HG02623 (cell line): ENCODE measurements at regions not wholly inside any gene's neighbourhood (a gene's known extent, or its start where the extent isn't known, plus 50 kb on each side); places are given as distances from the start of the nearest gene placed in this dataset.
"Not testable (repeated sequence)": the region's sequence is repeated elsewhere in the genome, so short reads cannot be mapped to it uniquely, and the experiment has no call there.

Experiments
- ATAC-seq: cut with Tn5 transposase; IDR thresholded peaks from one replicate; pipeline ENCODE4 v1.9.1; 2021; ENCODE audit warnings: moderate library complexity; ENCODE audit not compliant: unreplicated experiment

DNA sequence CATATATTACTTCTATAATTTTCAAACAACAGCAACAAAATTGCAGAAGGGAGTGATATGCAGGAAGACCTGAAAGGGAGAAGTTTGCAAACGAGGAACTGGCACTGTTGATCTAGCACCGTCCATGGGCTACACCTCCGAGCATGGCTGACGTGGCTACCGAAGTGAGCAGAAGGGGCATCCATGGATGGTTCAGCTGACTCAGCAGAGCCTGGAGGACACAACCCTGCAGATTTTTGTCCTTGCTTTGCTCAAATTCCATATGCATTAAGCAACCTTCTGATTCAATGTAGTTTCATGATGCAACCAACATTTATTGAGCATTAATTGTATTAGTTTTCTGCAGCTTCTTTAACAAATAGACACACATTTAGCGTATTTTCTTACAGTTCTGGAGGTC is 191.2 kb downstream of the C1orf94 start:
- ATAC-seq, result no peak

DNA sequence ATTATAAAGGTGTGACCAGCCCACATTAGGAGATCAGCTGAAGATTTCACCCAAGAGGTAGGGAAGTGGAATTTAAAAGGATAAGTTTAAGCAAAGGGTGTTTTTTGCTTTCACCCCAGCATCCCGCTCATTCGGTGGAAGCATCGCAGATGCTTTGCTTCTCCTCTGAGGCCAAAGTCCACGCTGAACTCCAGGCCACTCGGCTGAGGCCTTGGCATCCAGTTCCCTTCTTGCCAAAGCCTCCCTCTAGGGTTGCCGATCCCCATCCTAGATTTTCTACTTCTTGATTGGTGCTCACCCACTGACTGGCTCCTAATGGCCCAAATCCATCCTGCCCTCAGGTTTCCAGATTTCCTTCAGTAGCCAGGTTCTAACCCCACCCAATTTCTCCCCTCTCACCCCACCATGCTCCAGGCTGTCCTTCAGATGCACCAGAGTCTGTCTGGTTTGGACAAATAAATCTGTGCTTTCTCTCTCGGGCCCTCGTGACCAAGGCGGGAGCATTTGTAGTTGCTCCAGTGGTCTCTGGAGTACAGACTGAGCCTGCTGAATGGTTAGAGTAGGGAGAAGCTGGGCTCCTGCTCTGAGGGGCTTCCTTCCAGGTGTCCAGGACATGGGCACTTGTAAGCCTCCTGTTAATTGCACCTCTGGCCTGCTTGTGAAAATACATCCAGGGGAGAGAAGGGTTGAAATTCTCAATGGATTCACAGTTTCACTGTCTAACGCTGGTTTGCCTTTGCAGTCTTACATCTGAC is 193.2 kb downstream of the C1orf94 start:
- no peak for ATAC-seq

DNA sequence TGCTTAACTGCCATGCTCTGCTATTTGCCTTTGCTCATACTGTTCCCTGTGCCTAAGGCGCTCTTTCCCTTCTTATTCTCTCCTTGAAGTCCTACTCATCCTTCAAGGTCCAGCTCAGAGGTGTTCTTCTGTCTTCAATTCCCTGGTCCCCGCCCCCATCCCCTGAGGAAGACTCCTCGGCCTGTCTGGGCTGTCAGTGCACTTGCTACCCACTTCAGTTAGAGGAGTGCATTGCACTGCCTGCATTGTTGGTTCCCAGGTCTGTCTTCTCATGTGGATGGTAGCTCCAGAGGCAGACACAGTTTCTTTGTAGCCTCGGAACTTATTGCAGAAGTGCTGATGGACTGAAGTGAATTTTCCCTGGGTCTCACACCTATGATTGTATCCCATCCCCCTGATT is 194.0 kb downstream of the C1orf94 start:
- ATAC-seq, result no peak

DNA sequence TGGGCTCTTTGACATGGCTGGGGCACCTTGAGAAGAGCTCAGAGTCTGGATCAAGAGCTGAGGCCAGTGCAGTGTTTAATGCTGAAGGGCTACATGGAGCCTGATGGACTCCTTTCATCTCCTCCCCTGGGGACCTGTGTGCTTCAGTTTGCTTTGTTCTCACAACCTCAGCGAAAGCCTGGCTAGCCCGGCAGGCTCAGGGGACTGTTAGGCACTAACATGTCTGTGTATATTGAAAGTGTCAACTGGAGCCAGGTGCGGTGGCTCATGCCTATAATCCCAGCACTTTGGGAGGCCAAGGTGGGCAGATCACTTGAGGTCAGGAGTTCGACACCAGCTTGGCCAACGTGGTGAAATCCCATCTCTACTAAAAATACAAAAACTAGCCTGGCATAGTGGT is 194.5 kb downstream of the C1orf94 start:
- not testable (repeated sequence) for ATAC-seq

DNA sequence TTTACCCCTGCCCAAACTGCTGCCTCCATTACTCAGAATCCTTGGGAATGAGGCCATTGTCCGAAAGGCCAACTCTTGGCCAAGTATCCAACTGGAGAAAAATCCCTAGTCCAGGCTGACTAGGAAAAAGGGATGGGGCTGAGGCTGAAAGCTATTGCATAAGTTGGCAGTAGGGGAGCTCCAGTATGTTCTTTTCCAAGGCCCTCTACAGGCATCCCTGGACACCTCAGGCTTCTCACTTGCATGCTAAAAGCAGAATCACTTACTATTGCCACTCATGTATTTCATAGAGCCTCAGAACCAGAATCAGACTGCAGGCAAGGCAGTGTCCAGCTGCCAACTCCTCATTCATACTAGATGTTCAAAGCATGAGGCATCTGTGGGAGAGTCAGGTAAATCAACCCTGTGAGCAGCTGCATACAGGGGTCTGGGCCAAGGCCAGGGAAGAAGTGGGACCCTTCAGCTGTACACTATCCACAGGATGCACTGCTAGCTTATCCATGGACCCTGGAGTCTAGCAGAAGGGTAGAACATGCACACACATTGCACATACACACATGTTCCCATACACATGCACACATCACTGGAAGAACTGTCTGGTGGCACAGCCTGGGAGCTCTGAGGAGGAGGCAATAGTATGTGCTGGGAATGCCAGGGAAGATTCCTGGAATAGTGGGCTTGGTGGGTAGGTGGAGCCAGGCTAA is 195.3 kb downstream of the C1orf94 start:
- no peak for ATAC-seq

DNA sequence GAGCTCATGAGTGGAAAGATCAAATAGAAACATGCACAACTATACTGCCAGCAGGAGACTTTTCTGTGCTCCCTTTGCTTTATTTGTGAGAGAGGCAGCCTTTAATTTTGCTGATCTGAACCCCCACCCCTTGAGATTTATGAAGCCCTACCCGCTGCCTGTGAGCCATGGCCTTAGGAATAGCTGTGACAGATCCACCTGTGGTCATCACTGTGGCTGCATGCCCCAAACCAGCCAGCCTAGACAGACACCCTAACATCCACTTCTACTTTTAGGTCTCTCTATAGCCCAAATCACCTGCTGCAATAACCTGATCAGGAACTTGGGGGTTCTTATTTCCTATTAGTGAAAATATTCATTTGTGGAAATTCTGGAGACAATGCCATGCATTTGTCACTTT is 196.2 kb downstream of the C1orf94 start:
- no peak for ATAC-seq

DNA sequence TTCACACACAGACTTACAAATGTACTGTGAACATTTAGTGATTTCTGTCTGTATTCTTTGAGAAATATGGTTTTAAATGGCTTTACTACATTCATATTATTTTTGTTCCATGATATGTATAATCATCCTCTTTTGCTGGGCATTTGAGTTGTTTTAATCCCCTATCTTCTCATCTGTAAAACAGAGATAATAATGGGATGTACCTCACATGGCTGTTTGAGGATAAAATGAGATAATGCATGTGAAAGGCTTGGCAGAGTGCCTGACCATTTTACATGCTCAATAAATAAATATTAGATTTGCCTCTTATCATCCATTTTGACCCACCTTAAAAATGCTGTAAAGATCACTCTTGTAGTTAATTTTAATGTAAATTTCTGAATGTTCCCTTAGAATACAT is 197.2 kb downstream of the C1orf94 start:
- ATAC-seq, result no peak

DNA sequence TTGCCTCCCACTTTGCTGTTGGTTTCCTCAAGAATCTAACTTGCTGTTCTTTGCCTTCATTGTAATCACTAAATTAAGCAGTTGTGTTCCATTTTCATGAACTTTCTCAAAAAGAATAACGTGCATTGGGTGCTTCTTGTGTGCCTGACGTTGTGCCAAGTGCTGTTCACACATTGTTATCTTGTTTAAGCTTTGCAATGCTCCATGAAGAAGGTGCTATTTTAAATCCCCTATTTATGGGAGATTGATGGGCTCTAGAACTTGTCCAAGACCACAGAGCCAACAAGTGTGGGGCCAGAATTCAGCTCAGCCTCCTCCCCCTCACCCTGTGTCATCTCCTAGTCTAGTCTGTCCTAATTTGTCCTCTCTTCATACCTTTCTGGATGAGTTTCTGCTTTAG is 199.8 kb downstream of the C1orf94 start:
- ATAC-seq, result no peak

DNA sequence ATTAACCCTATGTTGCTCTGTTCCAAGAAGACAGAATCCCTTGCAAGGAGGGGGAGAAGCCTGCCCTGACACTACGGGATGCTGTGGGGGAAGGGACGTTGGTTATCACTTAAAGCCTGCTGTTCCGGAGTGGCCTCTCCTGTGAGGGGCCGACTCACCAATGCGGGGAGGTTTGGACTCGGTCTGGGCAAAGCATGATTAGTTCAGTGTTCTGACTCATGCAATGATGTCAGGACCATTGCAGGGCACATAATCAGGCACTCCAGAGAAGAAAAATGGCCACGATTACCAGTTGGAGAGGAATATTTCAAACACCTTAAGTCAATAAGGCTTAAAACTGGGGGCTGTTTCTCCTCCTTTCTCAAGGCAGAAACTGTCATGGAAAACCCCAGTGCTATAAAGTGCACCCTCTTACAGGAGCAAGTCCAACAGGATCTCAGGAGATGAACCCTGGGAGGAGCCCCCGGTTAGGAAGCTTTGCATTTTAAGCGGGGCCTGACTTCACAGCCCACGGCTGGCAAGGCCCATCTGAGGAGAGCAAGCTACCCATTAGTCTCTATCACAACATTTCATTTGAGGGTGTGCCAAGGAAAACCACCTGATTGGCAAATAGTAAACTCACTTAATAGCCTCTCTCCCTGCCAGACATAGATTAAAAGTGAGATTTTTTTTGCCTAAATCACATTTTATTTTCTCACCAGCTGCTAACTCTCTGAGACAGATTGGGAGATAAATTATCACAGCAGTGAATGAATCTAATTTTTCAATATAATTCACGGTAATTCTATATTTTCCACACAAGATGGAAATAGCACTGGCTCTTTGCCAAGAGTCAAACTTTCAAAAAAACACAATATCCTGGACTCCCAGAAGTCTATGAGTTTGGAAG is 202.5 kb downstream of the C1orf94 start:
- ATAC-seq, result no peak

DNA sequence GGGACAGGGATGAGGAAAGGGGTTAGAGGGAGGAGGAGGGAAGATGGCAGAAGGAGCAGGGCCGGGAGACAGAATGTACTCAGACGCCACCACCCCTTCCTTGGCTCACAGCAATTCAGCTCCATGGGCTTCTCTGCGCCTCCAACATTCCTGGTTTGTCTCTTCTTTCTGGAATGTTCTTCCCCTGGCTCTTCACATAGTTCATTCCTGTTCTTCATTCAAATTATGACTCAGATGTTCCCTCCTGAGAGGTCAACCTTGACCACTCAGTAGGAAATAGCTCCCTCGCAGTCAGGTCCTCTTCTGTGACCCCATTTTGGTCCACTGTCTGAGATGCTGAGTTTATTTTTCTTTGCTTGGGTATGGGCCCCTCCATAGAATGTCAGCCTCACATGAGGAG is 203.2 kb downstream of the C1orf94 start:
- ATAC-seq, result no peak

DNA sequence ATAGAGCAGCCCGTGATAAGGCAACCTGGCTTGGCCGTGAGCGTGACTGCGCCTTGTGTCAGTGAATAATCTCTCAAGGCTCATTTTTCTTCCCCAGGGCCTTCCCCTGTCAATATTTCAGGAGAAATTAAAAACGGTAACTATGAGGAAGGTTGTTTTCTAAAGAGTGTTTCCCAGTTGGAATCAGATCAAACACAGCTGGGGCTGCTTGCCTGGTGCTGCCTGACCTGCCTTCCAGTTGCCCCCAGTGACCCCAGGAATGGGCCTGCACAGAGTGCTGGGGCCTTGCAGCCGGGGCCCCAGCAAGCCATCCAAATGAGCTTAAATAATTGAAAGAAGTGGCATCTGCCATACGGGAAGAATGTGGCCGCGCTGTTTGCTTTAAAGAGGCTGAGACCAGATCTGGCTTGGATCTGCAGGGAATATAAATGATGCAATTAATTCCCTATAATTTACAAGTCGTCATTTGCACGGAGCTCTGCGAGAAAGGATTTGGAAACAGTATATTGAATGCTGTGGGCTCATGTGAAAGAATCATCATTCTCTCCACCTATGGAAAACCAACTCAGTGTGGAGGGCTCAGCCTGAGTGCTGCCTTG is 203.9 kb downstream of the C1orf94 start:
- ATAC-seq, result no peak

DNA sequence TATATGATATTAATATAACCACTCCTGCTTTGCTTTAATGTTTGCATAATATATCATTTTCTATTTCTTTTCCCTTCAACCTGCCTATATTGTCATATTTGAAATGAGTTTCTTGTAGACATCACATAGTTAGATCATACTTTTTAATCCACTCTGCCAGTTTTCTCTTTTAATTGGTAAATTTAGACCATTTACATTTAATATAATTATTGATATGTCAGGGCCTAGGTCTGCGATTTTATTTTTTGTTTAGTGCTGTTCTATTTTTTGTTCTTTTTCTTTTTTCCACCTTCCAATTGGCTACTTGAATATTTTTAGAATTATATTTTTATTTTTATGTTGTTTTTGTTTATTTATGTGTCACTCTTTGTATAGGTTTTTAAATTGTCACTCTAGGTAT is 213.3 kb downstream of the C1orf94 start:
- ATAC-seq, result no peak

DNA sequence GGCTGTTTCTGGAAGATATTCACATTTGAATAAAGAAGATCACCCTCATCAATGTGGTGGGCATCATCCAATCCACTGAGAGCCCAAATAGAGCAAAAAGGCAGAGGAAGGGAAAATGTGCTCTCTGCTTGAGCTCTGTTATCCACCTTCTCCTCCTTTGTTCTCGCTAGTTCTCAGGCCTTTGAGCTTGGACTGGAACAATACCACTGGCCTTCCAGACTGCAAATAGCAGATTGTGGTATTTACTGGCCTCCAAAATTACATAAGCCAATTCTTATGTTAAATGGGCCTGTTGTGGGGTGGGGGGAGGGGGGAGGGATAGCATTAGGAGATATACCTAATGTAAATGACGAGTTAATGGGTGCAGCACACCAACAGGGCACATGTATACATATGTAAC is 219.3 kb downstream of the C1orf94 start:
- no peak for ATAC-seq

DNA sequence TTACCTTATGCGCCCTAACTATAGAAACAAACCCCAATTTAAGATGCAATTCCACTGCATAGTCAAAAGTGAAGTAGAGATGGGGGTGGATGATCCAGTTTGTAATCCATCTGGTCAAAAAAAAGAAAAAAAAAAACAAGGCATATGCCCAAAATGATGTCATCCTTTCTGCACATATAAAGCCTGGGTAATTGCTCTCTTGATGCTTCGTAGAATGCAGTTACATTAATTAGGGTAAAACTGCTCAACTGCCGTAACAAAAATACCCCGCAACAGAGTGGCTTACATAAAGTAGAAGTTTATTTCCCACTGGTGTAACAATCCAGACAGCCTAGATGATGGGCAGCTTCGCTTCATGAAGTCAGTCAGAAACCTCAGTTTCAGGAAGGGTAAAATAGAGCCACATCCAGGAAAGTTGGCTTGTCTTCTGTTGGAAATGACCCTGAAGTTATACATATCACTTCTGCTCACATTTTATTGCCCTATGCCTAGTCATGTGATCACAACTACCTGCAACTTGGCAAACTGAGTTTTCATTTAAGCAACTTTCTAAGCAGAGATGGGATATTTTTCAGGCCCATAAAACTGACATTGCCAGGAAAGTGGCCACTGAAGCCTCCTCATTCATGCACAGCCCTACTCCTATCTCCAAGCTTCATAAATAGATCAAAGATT is 221.7 kb downstream of the C1orf94 start:
- no peak for ATAC-seq

DNA sequence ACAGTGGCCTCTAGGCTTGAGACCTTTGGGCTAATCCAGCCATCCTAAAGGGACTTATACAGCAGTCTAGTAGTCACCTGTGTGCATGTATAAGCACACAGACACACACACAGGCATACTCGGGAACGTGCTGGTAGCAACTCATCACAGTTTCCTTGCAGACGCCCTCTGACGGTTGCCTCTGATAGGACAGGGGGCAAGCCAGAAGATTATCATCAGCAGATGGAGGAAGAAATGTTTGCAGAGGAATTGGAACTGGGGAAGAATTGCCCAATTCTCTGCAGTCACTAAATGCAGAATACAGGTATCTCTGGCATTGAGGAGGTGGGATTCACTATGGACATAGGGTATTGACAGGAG is 222.2 kb downstream of the C1orf94 start:
- ATAC-seq, result no peak

DNA sequence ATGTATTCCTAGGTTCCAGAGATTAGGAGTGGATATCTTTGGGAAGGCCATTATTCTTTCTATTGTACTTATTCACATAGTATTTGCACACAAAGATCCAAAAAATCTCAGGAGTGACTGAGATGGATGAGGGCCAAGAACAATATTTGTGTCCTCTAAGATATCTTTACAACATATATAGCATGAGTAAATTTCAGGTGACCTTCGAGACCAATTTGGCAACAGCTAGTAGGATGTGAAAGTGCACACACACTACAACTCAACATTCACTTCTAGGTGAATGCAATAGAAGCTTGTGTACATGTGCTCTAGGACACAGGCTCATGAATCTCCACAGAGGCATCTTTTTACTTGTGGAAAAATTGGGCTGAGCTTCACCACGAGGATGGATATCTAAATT is 224.0 kb downstream of the C1orf94 start:
- ATAC-seq, result no peak

DNA sequence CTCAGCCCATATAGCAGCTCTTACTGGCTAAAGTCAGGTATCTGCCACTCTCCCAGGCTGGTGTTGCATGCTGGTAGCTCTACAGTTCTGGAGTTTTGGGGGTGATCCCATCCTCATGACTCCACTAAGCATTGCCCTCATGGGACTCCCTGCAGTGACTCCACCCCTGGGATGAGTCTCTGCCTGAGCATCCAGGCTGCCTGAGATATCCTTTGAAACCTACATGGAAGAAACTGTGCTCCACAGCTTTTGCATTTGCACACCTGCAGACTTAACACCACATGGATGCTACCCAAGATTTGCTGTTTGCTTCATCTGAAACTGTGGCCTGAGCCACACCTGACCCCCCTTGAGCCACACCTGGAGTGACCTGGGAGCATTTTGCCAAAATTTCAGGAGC is 226.4 kb downstream of the C1orf94 start:
- ATAC-seq, result no peak

DNA sequence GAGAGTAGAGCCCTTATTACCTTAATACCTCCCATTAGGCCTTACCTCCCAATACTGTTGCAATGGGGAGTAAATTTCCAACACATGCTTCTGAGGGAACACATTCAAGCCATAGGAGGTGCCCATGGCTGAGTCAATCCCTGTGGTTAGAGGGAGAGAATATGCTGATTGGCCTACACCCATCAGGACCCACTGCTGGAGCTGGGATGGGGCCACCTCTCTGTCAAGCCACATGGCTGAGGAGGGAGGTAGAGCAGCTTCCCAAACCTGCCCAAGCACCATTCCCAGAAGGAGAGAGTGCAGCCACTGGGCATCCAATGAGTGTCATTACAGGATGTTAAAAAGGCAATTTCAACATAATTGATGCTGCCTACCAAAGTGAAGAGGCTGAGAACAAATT is 228.1 kb downstream of the C1orf94 start:
- no peak for ATAC-seq

DNA sequence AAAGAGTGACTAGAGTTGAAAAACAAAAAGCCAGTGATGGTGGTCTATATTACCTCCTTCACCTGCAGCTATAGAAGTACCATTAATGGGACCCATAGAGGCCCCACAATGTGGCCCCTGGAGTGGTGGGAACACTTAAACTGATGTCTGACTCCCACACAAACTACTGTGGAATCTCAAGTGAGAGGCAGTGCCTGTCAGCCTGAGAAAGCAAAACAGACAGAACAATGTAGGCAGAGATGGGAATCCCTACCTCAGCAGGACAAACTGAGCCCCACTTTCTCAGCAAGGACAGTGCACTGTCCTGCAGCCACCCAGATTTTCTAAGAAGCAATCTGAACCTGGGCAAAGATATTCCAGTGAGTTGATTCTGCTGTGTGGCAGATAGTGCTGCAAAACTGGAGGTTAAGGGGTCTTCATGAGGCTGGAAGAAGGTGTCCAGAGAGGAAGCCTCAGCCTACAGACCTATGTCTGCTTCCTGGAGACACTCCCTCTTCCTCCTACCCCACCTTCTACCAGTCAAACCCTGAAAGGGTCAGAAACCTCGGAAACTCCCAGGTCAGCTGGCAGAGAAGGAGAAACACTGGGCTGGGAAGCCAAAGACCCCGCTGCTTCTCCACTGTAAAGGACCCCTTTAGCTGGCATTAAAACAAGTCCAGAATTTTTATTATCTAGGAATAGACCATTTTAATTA is 228.7 kb downstream of the C1orf94 start:
- no peak for ATAC-seq

DNA sequence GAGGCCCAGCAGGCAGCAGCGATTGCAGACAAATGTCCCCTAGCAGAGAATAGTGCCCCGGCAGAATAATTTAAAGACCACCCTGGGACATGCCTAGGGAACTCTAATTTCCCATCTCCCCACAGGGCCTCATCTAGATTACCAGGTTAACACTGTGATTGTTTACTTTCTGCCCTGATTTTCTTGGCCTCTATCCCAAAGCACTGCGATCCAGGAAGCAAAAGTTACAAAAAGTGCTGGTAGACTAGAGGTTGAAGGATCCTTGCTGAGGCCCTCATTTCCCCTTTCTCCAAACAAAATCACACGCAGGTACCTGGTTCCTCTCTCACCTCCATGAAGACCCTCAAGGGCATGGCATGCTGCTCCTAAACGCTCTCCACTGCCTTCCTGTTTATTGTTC is 229.7 kb downstream of the C1orf94 start:
- ATAC-seq, result no peak
